ENCODE measurements at regions not wholly inside any gene's neighbourhood (a gene's known extent, or its start where the extent isn't known, plus 50 kb on each side); places are given as distances from the start of the nearest gene placed in this dataset.

DNA sequence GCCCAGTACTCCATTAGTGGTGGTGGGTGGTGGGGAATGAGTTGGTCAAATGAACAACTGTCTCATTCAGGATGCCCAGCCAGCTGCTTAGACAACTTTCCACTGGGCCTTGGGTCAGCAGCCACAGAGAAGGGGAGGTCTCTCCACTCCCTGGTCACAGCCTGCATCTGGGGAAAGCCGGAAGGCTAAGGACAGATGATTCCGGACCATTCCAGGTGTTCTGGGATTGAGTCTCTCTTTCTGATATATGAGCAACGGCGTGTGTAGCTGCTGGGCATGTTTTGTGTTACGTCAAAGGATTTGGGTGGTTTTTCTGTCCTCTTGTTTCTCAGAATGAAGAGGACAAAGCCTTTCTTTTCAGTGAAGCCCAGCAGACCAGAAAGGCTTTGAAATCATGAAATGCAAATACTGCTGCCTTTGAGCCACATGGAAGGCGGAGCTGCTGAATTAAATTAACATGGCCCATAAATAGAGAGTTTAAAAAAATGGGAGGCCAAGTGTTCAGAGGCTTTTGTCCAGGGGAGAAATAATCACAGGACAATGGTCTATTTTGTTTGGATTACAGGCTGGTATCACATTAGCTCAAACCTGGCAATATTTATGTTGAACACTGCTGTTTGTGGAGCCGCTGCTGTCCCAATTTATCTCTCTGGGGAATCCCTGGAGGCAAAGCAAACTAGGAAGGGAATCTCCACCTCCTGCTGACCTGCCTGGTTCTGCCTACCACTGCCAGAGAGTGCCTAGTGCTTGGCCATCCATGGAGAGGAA is 234.4 kb upstream of the E2F8 start:
- TF ChIP-seq EZH2 (IDR thresholded peaks at IDR 0.05) (no peak), POLR2AphosphoS5 (IDR thresholded peaks at IDR 0.05; ENCODE audit: borderline replicate concordance, low read depth, low read length) (no peak)
